ENCODE measurements at regions not wholly inside any gene's neighbourhood (a gene's known extent, or its start where the extent isn't known, plus 50 kb on each side); places are given as distances from the start of the nearest gene placed in this dataset.

- no peak for TF ChIP-seq CTCF (conservative IDR thresholded peaks at IDR 0.05; ENCODE audit: low read length)
- TF ChIP-seq EZH2phosphoT487 (IDR thresholded peaks at IDR 0.05; ENCODE audit: borderline replicate concordance), result no peak
These were observed 104.4 kb upstream of the SOX11 start for GRCh38 chr2:5587766-5588165.
